SIG-M5 treated with dmso at 0.1 percent for 504 hours (cell line): ENCODE measurements at regions not wholly inside any gene's neighbourhood (a gene's known extent, or its start where the extent isn't known, plus 50 kb on each side); places are given as distances from the start of the nearest gene placed in this dataset.
A peak's percentile ranks its signal among the peaks of the same experiment; 100 is the strongest.

Experiments used
- DNase-seq: peaks from one replicate; lab custom pipeline; 2025; ENCODE audit not compliant: unreplicated experiment; lab: John Stamatoyannopoulos, UW

DNA sequence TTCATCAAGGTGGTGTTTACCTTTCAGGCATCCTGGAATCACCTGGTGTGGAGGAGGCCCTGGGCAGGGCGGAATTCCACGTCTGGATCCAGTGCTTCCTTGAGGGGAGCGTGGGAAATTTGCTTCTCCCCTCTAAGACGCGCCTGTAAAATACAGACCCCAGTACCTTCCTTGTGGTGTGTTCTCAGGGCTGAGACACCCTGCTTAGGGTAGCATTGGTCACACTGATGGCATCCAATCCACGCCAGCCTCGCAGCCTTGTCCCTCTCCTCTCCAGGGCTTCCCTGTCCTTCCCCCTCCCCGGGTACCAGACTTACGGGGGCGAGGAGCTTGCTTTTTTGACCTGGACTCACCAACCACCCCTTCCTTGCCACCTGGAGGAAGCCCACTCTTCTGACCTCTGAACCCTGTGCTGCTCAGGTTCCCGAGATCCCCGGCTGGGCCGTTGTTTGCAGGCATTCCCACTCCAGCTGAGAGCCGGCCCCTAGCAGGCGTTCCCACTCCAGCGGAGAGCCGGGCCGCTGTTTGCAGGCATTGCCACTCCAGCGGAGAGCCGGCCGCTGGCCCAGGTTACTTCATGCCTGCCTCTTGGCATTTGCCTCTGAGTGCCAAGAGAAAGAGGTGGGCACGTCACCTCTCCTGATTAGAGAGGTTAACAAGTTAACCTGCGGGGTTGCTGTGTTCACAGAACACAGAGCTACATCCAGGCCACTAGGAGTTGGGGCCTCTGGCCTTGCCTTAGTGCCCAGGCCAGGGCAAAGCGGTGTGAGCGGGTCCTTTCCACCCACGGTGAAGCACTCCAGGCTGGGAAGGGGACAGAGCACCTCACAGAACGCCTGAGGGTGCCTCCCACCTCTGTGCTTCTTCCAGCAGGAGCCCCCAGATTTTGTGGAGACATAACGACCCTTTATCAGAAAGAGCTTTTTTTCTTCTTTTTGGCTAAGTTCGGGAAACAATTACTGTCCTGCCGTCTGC, 254.0 kb upstream of the PPP2R2D start:
- DNase-seq, result no peak

DNA sequence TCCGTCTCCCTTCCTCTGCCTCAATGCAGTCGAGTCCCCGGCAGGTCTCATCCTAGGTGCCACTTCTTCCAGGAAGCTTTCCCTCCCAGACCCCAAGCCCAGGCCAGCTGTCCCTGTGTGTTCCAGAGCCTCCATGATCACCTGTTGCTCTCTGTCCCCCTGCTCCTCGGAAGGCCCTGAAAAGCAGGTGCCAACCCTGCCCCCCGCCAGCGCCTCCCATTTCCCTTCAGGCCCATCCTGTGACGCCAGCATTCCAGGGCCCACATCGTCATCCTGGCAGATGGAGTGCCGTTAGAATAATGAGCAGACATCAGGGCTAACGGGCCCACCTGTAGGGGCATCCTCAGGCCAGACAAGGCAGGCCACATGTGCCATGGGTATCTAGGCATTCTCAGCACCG, 253.0 kb upstream of the PPP2R2D start:
- DNase-seq, result no peak

DNA sequence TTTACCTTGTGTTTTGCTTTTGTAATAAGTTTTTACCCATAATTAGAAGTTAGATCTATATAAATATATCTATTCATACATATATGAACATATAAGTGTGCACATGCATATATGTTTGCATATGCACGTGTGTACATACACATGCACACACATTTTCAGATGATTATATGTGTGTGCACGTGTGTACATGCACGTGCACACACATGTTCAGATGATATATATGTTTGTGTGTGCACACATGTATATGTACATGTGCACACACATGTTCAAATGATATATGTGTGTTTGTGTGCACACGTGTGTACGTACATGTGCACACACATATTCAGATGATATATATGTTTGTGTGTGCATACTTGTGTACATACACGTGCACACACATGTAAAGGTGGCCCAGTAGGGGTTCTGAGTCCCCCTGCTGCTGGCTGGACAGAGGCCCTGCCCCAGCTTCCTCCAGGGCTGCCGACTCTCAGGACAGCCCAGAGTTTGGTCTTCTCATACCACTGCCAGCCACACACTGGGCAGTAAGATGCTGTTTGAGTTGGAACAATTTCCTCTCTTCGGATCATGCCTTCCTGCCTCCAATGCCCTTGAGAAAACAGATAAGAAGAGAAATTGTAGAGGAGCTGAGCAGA, 252.3 kb upstream of the PPP2R2D start:
- DNase-seq, result no peak

DNA sequence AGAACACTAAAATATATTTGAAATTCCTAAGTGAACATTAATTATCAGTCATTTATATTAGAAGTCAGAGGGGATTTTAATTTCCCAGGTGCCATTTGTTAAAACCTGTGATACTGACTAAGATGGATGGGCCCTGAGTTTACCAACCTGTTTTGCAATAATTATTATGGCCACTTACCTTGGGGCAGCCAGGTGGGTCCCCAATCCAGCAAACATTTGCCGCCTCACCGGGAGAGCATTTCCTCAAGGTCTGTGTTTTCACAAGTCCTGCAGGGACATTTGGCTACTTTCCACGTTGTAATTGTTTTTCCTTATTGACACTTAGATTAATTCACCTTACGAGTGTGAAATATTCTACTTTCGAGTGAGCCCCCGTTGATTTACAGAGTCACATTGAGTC, 251.2 kb upstream of the PPP2R2D start:
- no peak for DNase-seq

DNA sequence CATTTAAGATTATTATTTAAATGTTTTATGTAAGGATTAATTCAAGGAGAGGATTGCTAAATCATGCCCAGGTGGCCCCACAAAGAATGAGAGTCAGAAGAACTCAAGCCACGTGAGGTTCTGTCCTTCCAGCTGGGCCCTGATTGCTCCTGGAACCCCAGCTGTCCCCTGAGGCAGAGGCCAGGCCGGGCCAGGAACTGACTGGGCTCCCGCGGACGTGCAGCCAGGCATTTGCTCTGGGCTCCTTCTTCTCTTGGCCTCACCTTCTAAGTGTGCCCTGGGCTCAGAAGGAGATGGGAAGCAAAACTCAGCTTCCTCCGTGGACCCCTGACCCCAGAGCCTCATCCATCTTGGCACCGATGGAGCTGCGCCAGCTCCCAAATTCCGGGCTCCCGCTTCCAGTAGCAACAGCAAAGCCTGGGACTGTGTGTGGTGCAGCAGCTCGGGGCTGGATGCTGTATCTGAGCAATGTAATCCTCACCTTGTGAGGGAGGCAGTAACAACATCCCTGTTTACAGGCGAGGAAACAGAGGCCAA, 250.6 kb upstream of the PPP2R2D start:
- DNase-seq, result no peak

DNA sequence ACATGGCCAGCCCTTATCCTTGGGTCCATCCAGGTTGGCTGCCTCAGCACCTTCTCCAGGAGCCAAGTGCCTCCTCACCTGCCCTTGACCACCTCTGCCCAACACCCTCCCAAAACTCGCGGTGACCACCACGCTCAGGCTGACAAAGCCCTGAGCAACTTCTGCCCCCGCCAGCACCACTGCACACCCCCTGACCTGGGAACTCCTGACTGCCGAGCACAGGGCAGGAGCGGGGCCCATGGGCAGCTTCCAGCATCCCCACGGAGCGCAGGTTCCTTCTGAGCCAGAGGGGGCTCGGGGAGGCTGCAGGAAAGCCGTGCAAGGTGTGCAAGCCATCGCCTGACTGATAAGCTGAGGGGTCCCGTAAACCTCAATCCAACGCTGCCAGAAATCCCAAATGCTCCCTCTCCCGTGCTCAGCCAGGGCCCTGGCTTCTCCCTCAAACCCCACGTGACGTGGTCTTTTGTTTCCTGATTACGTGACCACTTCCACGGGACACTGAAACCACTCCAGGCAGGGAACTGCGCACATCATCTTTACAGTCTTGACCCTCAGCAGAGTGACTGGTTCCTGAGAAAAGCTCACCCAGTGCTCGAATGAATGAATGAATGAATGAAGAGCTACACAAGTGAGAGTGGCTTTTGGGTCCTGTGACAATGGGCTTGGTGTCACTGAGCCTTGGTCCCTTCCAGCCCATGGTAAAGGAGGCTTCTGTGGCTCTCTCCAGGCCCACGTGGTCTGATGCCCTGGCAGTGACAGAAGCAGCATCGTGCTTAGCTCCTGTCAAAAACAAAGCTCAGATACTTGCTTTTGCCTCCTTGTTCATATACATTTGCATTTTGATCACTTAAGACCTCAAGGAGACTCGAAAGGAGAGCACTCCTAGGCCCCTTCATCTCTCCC, 249.8 kb upstream of the PPP2R2D start:
- no peak for DNase-seq

DNA sequence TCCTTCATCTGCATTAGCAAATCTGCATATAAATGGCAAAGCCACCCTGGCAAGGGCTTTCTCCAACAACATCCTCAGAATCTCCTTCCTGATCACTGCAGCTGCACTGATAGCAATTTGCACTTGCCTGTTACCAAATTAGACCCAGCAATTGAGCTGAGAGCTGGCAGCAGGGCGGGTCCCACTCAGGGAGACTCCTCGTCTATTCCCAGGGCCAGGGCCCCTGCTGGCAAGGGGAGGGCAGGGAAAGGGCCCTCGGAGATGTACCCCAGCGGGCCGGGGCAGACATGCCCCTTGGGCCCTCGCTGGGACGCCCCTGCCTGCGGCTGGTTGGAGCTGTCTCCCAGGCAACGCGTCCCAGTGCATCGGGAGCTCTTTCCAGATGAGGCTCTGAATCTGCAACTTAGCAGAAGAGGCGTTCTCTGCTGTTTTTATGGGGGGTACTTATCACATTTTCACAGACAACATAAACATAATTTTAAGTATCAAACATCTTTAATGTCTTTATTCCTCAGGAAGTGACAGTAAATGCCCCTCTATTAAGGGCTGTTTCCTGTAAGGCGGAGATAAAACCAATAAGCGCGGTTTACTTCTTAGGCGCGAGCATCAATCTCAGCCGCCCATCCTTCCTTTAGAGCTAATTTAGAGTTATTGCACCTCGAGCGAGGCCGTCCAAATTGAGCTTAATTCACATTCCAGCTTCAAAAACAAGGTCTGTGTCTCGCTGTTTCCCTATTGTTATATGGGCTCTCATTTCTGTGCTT, 249.0 kb upstream of the PPP2R2D start:
- no peak for DNase-seq

DNA sequence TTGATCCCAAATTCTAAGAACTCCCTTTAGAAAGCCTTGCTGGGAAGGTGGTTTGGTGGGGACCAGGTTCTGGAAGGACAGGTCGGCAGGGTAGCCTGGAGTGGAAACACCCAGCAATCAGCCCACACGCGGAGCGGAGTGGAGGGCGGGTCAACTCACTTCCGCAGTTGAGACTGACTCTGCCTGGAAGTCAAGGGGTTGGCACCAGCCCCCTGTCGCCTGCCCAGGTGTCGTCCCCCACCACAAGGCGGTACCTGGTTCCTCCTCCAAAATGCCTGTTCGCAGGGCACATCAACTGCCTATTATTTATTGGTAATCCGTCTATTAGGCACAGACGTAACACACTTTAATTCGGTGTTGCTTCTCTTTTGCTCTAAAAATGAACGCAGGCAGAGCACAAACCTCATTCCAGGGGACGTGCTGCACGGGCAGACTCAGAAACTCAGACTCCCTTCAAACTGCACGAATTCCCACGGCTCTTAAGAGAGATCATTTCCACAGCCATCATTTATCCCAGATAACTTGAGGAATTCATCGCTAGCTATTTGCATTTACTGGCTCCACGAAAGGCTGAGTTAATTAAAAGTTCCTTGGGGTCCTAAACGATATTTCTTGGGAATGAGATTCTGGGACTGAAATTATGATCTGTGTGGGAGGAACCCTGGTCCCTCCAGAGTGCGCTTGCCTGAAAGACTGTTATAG, 248.2 kb upstream of the PPP2R2D start:
- no peak for DNase-seq

DNA sequence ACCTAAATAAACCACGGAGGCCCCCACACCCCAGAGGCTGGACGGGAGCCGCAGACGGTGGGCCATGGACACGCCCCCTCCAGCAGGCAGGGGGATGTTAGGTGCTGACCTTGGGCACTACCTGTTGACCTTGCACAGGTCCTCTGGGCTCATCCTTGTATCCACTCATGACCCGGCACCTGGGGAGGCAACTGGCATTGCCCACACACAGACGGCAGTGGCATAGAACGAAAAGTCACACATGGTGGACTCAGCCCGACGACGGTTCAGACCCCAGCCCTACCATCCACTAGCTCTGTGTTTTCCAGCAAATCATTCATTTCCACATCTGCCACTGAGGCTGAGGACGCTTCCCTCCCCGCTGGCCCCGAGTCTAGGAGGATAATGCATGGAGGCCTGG, 247.7 kb upstream of the PPP2R2D start:
- no peak for DNase-seq

DNA sequence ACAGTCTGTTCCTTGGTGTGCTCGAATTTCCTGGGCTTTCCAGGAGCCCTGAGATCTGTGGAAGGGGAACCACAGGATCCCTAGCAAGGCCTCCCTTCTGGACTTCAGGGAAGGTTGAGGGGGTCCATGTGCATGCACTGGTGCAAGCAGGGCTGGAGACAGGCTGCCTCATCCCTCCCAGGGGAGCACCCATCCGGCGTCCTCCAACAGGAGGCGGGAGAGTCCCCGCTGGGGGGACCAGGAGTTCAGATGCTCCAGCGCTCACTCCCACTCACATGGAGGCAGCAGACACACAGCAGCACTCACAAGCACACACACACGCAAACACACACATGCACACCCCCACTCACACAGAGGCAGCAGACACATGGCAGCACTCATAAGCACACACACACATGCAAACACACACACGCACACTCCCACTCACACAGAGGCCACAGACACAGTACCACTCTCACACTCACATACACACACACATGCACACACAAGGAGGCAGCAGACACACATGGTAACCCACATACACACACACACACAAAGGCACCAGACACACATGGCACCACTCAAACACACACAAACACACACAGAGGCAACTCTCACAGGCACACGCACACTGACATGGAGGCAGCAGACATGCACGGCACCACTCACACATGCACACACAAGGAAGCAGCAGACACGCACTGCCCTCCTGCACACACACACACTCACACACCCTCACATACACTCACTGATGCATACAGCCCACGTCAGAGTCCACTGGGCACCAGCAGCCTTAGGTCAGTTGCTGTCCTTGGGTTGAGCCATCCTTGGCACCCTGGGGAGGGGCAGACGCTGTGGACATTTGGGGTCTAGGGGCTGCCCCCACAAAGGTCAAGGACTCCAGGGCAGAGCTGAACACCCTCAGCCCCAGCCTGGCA, 247.0 kb upstream of the PPP2R2D start:
- DNase-seq, result no peak

DNA sequence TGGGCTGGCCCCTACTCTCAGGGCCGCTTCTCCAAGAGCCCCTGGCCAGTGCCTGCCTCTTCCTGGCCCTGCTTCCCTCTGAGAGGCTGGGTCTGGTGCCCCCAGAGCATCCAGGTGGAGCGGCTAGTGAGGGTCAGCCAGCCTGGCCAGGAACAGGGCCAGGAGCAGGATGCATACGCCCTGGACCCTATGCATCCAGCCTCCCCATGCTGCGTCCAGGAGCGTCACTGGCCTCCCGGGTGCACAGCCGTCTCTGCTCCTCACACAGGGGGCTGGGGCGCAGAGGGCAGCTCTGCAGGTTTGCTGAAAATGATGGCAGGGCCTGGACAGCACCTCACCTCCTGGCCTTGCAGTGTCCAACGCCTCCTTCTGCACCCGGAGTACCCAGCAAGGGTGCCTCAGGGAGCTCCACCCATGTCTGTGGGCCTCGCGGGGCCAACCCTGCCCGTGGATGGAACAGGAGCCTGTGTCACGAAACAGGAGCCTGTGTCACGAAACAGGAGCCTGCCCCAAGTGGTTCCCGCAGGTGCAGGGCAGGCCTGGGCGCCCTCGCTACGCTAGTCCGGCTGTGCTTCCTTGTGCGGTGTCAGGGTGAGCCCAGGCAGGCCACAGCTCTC, 246.2 kb upstream of the PPP2R2D start:
- no peak for DNase-seq

DNA sequence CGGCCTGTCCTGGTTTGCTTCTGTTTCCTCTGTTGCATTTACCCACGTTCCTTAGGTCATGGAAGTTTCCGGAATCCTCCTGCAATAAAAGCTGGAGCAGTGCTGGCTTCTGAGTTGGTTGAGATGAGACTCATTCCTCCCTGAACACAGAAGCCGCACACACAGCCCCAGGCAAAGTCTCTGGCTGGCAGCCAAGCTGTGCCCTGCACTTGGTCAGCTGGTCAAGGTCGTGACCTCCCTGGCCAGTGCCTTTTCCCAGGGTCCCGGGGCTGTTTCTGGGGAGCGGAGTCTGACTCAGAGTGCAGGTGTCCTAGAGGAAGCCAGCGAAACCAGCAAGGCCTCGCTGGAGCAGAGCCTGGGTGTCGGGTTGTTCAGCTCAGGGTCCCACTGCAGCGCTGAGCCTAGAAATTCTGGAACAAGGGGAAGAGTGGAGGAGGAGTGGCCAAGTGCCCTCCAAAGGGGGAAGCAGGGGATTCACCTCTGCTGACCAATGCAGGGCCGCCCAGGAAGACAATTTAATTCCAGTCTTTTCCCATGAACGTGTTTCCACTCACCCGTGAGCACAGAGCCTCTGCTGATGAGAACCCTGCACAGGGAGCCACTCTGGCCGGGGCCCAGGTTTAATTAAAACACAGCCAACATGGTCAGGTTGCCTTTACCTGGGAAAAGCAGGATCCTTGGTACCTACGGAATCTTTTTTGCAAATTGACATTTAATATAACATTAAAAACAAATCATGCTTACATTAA, 245.5 kb upstream of the PPP2R2D start:
- DNase-seq, result peak; percentile 3

DNA sequence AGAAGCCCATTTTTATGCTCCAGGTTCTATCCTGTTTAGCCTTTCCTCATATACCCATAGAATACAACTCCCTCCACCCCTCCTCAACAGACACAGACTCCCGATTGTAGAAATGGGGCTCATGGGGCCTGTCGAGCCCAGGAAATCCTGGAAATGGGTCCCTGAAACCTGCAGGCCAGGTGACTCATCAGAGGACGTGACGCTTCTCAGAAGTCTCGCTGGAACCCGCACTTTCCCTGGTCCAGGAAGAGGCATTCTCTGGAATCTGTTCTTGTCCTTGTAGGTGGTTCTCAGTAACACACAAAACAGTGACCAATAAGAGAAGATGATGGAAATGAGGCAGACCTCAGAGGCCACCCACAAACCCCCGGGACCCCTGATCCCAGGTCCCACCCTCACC, 244.8 kb upstream of the PPP2R2D start:
- no peak for DNase-seq

DNA sequence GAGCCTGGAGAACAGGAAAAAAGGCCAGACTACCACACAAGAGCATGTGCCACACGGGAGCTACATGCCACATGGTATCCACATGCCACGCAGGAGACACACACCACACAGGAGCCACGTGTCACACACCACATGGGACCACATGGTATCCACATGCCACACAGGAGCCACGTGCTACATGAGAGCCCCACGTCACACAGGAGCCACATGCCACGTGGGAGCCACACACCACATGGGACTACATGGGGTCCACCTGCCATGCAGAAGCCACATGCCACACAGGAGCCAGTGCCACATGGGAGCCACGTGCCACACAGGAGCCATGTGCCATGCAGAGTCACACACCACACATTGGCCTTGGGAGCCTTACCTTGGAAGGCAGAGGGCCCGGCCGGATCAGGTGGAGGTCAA, 244.4 kb upstream of the PPP2R2D start:
- DNase-seq, result no peak

DNA sequence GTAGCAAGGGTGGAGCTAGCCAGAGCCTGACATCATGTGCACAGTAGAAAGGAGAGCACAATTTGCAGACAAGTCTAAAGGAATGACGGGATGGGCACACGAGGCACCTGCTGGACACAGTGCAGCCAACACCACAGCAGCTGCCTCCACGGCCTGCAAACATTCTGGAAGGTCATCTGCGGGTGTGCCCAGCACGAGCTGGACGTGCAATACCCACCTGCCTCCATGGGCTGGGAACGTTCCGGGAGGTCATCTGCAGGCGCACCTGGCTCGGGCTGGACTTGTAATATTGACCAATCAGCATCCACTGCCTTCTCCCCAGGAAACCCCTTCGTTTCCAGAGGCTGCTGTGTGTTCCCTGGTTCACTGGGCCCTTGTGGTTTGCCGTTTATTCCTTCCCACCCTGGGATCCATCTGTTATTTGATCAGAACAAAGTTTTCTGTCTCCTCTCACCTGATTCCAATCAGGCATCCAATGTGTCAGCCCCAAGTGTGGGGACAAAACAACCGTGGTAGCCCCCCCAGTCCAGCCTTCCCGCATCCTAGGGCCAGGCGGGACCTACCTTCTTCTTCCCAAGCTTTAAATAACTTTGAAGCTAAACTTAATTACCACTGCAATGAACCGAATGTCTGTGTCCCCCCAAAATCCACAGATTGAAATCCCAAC, 243.4 kb upstream of the PPP2R2D start:
- DNase-seq, result no peak

DNA sequence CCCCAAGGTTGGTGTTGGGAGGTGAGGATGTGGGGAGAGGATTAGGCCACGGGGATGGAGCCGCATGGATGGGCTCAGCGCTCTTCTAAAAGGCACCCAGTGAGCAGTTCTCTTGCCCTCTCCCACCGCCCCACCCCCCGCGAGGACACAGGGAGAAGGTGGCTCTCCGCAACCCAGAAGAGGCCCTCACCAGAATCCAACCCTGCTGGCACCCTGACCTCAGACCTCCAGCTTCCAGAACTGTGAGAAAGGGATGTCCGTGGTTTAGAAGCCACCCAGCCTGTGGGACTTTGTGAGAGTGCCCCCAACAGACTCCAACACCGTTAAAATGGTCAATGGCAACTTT, 242.8 kb upstream of the PPP2R2D start:
- DNase-seq, result no peak

DNA sequence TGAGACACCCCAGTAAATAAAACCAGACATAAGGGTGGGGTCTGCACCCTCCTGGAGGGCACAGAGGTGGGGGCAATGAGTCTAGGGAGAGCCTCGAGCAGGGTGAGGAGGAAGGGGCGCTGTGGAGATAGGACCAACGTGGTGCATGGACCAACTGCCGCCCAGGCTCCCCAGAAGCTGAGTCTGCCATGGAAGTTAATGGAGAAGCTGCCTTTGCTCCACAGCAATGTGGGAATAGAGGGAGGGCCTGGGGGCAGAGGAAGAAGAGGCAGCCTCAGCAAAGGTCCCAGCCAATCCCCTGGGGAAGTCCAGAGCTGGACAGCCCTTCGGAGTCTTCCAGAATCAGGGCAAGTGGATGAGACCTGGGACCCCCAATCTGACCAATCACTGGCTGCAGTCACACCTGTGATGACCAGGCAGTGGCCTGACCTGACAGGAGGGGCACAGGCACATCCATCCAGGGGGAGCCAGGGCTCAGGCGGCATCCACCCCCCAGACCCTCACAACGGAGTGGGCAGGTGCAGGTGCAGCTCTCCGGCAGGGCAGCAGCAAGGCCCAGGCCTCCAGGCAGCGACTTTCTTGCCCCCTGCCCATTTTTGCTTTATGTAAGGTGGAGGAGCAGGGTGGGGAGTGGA, 242.2 kb upstream of the PPP2R2D start:
- no peak for DNase-seq
